OCI-LY7 (cell line): ENCODE measurements at regions not wholly inside any gene's neighbourhood (a gene's known extent, or its start where the extent isn't known, plus 50 kb on each side); places are given as distances from the start of the nearest gene placed in this dataset.
A peak's percentile ranks its signal among the peaks of the same experiment; 100 is the strongest.

Experiments used
- EZH2phosphoT487 ChIP-seq: fragments of 200-600 bp; sonication (generic); IDR thresholded peaks from 2 replicates; pipeline ENCODE4 v1.6.1; 2018; ENCODE audit warnings: low read depth, borderline replicate concordance, mild to moderate bottlenecking, mixed run types, antibody characterized with exemption, low read length, moderate library complexity, mixed read lengths
- TF ChIP-seq, protein P1 (sequence below): fragments of 200-600 bp; sonication (generic); conservative IDR thresholded peaks from 2 replicates; pipeline ENCODE4 v1.5.1; 2014; ENCODE audit warnings: mild to moderate bottlenecking, antibody characterized with exemption, low read length, moderate library complexity, mixed read lengths

DNA sequence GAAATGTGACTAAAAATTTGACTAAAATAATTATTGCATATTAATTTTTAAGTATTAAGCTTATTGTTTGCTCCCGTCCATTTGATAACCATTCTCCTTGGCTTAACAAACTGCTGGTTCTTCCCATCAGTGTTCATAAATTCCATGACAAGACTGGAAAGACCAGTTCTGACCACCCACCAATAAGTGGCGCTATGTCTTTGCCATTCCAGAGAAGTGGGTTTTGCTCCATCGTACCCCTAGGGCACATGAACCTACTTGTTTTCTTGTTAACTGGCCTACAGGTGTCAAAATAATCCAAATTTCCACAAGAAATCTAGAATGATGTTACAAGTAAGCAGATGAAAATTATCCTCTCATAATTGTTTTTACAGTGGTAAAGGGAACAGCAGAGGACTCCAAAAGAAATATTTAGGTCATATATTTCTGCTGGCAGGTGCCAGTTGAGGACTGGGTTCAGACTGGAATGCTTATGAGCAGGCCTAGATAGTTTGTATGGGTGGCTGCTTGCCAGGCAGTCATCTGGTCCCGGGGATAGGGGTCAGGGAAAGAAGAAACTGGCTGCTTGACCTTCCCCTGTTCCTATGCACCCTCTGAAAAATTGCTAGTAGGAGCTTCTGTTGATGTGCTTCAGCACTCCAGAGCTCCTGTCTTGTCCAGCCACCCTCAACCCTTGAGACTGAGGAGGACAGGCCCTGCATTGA lies 283.1 kb upstream of the ADAMTSL1 start:
- TF ChIP-seq, protein P1, sequence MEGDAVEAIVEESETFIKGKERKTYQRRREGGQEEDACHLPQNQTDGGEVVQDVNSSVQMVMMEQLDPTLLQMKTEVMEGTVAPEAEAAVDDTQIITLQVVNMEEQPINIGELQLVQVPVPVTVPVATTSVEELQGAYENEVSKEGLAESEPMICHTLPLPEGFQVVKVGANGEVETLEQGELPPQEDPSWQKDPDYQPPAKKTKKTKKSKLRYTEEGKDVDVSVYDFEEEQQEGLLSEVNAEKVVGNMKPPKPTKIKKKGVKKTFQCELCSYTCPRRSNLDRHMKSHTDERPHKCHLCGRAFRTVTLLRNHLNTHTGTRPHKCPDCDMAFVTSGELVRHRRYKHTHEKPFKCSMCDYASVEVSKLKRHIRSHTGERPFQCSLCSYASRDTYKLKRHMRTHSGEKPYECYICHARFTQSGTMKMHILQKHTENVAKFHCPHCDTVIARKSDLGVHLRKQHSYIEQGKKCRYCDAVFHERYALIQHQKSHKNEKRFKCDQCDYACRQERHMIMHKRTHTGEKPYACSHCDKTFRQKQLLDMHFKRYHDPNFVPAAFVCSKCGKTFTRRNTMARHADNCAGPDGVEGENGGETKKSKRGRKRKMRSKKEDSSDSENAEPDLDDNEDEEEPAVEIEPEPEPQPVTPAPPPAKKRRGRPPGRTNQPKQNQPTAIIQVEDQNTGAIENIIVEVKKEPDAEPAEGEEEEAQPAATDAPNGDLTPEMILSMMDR: peak; percentile 42; the same call in 1 of the 2 replicates
- no peak for TF ChIP-seq EZH2phosphoT487
